NCI-H460 (cell line): ENCODE measurements at regions not wholly inside any gene's neighbourhood (a gene's known extent, or its start where the extent isn't known, plus 50 kb on each side); places are given as distances from the start of the nearest gene placed in this dataset.

ENCODE experiments used
- DNase-seq: peaks from one replicate; pipeline ENCODE4 v3.0.0-alpha.2; 2016; ENCODE audit warnings: low read depth; ENCODE audit errors: extremely low read depth

DNA sequence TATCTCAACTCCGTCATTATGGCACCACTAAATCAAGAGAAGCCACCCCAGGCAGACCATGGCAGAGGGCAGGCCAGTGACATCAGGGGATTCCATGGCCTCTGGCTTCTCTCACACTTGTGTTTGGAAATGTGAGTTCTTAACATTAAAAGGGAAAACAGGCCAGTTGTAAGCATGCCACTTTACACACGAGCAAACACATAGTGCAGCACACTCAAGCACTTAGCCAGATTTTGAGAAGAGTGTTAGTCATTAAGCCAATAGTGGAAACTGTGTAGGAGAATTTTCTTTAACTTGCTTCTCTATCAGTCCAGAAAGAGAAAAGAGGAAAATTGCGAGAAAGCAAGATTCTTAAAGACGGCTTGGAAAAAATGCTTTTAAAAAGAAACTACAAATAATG, 401.5 kb downstream of the TDRD3 start:
- DNase-seq = no peak

DNA sequence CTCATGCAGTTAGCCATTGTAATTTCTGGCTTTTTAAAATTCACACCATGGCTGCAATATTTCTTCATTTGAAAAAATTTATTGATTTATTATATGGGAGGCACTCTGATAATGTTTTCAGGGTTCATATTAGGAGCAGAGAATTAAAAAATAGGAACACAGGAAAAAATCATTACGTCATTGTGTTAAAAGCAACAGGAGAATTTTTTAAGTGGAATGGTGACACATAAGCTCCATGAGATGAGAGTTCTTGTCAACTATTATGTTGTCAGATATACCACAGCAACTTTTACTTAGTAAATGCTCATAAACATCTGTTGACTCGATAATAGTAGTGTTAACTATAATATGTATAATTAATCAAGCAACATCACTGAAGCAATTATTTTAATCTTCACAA, 400.1 kb downstream of the TDRD3 start:
- no peak for DNase-seq

DNA sequence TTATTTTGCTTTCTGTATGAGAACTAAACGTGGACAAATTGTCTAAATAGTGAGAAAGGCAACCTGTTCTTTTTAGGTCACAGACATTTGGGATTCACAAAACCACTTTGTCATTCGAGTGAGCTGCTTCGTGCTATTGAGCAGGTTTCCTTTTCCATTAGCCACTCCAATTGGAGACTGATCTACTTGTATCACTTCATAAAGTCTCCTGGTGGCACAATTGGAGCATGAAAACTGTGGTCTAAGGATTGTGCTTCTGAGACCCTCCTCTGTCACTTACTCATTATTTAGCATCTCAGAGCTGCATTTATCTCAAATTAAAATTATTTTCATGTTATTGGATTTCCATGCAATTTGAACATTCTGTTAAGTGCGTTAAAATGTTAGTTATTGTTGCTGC, 397.7 kb downstream of the TDRD3 start:
- no peak for DNase-seq

DNA sequence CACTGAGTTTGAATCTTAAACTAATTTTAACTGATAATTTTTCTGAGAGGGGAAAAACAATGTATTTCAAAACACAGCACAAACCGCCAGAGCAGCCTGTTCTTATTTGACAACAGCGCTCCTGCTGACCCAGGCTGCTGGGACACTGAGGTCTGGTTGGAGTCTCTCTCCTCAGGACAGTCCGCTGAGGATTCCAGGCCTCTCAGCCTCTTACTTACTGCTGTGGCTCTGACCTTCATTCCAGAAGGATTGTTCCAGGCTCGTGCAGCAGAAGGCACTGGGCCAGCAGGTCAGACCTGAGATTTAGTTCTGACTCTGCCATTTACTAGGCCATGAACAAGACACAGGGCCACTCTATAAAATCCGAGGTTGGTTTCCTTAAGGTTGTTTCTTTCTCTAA, 393.6 kb downstream of the TDRD3 start:
- no peak for DNase-seq

DNA sequence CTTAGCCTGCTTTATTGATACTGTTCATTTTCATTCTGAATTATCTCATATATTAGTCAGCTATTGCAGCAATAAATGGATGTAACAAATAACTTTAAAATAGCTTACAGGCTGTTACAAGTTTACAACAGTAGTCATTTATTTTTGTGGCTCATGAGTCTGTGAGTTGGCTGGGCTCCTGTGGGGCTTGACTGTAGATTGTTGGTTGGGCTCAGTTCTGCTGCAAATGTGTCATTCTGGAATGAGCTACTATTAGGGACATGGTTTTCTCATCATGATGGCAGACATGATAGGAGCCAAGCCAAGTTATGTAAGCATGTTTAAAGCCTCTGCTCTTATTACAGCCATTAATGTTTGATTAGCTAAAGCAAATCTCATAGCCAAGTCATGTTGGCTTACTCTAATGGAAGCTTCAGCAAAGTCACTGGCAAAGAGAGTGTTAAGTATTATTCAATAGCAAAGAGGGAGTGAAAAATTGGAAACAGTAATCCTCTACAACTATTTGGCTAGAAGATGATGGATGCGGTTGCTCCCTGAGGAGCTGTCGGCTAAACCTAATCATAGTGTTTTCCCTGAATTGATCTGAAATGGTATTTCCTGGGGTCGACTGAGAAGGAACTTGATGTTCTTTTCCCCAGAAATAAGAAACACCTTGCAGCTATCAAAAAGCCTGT, 391.3 kb downstream of the TDRD3 start:
- DNase-seq = no peak

DNA sequence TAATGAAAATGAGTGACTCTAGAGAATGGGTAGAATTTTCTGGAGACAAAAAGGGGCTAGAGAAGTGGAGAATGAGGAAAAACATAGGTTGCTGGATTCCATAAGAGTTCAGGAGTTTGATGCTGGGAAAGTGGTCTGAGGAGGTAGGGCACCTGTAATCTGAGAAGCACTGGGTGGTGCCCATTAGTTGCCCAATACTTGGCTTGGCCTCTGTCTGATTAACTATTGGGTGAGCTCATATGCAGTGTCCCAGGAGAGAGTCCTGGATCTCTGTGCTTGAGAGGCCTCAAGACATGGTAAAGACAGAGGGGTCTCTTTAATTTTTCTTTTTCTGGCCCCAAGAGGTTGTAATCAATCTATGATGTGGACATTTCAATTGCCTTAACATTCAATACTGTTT, 390.1 kb downstream of the TDRD3 start:
- no peak for DNase-seq

DNA sequence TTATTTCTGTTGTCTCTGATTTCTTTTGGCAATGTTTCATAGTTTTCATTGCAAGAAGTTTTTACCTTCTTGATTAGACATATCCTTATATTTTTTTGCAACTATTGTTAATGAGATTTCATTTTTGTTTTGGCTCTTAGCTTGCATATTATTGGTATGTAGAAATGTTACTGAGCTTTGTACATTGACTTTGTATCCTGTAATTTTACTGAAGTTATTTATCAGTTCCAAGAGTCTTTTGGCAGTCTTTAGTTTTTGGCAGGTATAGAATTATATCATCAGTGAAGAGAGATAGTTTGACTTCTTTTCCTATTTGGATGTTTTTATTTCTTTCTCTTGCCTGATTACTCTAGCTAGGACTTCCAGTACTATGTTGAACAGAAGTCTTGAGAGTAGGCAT, 375.7 kb downstream of the TDRD3 start:
- DNase-seq = no peak

DNA sequence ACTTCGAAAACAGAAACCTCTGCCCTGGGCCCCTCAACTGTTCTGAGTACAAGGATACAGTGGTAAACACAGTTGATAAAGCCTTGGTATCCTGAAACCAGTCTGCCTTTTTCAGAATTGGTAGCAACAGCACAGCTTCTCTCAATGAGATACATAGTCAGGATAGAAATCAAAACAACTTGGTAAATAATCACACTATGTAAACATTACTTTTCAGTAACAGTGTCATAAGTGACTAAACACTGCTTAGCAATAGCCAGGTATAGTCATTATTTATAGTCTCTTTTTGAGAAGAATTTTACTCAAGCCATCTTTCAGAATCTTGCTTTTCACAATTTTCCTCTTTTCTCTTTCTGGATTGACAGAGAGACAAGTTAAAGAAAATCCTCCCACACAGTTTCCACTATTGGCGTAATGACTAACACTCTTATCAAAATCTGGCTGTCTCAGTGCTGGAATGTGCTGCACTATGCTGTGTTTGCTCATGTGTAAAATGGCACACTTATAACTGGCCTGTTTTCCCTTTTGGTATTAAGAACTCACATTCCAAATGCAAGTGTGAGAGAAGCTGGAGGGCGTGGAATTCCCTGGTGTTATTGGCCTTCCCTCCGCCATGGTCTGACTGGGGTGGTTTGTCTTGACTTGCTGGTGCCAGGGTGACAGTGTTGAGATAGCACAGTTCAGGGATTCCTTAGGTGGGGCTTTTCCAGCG, 368.8 kb downstream of the TDRD3 start:
- peak; percentile 54 for DNase-seq

DNA sequence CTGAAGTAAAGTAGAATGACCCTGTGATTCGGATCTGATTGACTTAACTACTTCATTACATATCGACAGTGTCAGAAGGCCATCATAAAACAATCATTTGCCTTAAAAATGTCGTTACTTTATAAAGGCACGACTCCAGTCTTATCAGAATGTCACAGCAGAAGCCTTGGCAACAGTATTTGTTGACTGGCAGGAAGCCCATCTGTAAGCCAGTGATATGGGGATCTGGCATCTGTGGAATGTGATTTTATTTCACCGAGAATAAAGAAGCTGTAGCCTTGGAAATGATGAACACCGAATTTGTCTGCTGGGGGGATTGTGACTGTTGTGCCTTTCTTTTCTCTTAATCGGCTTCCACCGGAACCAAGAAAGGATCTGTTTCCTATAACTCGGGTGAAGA, 362.5 kb downstream of the TDRD3 start:
- peak; percentile 13 for DNase-seq

DNA sequence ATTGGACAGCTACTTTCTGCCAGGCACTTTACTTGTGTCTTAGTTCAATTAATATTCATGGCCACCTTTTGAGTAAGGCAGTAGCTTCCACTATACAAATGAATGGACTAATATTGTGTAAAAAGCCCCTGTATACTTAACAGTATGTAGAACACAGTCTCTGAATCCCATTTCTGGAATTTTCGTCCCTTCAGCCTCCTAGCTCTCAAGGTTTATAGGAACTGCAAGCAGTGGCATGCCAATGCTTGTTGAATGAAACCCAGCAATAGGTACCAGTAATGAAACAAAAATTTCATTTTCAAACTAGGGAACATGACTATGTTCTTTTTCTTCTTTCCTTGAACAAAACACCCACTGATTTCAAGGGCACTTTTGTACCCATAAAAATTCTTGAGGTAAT, 361.6 kb downstream of the TDRD3 start:
- DNase-seq = no peak

DNA sequence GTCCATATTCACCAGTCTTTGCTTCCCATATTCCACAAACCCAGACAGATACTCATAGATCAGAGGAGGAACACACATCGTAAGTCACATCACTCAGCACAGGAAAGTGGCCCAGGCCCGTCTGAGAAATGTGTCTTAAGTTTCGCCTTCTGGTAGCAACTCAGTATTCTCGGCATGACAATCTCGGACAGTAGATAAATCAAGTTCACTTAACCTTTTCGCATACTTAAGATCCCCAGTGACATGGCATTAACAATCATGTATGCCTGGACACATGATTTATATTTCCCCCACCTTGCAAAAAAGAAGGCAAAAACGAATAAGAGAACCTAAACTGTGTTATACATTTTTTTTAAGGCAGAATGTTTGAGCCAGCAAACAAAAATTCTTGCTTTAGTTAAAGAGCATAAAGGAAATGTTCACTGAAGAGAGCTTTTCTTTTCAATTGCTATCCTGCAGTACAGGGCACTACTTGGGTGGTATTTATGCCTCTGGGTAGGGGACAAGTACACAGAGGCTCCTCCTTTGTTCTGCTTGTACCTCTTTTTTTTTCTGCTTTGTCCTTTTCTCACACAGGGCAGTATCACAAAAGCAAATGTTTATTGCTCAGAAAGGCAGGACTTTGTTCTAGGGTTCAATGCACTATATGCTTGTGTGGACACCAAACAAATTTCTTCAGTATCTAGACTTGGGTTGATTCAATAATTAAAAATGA, 360.6 kb downstream of the TDRD3 start:
- DNase-seq = no peak

DNA sequence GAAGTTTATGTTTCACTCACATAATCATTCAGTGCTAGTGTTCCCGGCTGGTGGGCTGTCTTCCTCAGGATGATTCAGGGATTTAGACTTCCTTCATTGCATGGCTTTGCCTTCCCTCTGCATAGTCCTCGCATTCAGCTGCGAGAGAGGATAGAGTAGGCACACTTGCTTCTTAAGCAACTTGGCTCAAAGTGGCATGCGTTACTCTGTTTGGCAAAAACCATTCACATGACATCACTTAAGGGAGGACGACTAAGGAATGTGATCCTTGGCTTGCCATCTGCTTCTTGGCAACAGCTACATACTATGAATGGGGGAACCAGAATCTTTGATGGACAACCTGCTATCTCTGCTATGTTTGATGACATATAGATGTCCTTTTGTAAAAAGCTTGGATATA, 359.3 kb downstream of the TDRD3 start:
- DNase-seq = no peak

DNA sequence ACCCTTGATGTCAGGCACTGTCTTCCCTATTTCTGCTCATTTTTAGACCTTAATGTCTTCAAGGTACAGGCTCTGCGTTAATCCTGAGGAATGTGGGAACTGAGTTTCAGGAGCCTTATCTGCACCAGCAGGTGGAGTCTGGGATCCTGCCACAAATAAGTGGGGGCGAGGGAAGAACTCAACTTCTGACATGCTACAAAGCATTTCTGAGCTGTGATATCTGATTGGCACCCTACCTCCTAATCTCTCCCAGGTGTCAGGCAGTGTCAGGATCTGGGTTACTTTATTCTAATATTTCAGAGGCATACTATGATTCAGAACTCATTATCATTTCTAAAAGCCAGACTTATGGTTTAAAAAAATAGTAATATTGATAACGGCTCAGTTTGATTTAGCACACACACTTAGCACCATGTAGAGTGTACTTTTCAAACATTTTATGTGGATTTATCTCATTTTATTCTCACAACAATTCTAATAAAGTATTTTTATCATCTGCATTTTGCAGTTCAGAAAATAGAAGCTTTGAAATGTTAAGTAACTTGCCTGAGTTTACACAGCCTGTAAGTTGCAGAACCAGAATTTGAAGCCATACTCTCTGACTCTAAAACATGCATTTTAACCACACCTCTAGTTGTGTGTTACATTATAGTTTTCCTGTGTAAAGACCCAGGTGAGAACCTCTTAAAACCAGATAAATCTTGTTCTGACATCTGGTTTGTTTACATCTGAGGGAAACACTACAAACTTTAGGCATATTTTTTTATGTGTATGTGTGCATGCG, 358.6 kb downstream of the TDRD3 start:
- no peak for DNase-seq

DNA sequence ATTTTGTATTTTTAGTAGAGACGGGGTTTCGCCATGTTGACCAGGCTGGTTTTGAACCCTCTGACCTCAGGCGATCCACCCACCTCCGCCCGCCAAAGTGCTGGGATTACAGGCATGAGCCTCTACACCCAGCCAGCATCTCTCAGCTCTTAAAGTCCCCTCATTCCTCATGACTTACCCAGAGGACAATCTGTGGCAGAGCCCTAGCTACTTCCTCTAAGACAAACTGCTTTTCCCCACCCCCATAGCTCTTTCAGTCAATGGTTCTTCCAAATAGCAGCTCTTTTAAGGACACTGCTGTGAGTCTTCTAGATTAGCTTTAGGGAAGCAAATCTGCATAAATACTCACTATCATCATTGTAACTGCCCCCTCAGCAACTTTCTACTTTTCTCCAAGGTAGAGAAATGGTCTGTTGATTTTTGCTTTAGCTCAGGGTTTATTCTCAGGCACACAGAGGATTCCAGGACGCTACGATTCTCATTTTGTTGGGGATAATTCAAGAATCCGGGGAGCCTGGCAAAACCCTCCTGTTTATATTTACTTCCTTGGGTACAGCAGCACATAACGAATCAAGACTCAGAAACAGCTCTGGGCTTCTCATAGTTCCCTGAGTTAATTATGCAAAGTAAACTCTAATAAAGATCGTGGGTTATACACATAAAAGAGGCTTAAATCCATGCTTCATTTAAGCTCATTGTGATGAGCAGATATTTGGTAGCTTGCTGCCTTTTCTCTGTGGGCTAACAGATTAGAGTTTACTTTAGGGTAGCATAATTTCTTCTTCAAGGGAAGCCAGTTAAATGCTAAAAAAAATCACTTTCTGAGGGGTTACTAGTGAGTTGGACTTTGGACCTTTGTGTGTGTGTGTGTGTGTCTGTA, 357.4 kb downstream of the TDRD3 start:
- DNase-seq = no peak

DNA sequence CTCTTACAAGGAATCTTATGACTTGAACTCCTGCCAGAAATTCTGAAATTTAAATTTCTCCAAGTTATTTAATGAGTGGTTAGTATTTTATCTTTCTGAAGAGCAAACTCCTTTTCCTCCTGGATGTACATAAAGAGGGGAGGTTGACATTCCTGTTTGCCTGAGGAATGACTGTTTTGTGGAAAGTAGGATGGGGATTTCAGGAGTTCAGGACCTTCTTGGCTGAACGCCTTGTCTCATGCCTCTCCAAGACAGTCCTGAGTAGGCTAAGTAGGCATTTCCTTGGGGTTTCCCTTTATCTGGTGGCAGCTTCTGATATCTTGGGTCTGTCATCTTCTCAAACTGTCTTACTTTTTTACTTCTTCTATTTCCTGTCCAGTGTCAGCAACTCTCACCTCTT, 356.6 kb downstream of the TDRD3 start:
- no peak for DNase-seq

DNA sequence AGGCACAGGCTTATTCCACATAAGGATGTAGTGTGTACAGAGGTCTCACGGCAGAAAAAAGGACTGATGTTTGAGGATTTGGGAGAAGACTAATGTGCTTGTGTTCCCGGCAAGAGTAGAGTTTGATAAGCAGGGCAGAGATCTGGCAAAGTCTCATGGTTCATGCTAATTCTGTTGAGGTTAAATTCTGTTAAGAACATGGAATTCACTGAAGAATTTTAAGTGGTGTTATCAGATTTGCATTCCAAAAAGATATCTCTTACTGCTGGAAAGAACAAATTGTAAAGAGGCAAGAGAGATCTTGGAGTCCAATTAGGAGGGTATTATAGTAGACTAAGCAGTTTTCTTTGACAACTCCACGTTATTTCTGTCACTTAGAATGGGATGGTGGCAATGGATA, 348.3 kb downstream of the TDRD3 start:
- no peak for DNase-seq

DNA sequence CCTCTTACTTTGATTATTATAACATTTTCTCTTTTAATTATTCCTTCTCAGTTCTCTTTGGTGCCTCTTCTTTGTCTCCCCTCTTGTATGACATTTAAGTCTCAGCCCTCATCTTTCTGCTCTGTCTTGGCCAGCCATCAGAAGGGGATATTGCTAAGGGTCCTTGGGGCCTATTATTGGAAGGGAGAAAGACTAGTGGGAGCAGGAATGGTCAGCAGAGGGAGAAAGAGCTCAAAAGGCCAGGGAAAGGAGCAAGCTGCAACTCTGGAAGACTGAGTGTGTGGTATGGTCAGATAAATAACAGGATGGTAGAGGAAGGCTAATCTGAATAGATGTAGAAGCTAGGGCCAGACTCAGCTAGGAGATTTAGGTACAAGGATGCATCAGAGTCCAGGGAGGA, 336.9 kb downstream of the TDRD3 start:
- no peak for DNase-seq

DNA sequence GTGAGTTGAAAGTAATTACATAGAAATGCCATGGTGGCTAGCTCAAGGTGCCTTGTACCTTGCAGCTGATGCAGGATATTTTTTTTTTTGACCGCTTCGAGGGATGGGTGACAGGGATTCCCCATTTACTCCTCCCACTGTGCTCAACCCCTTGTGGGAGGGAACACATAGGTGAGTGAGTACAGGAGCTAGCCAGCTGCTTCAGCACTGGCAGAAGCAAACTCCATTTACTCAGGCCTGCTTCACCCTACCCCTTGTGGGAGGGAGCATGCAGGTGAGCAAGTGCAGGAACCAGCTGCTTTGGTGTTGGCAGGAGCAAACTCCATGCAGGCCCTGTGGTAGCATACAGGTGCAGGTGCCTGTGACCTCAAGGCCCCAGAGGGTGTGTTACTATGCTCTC, 330.1 kb downstream of the TDRD3 start:
- DNase-seq = no peak

DNA sequence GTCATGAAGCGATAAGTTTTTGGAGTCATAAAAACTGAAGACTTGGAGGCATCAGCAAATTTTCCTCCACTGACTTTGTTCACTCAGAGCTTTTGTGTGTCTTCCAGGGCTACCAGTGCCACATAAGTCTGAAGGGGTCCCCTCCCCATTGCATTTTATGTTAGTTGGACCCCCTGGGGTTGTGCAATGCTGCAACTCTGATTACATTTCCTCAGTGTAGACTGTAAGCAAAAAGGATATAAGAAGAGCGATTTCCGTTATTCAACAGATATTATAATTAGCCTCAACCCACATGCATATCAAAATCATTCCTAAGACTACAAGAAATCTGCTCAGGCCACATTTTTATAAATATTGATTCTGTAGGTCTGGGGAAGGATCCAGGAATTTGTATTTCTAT, 324.0 kb downstream of the TDRD3 start:
- DNase-seq = no peak

DNA sequence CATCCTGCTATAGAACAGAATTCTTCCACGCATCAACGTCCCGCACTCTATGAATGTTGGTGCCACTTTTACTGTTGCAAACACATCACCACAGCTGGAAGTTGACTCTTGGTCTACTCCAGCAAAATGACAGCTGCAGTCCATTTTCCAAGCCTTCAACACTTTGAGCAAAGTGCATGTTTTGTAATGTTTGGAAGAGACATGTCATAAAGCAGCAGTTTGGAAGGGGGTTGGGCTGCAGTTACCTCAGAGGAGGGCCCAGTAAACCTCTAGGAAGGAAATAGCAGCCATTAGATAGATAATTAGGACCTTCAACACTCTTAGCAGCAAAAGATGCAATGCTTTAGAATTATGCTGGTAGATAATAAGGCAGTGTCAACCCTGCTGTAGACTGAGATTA, 323.6 kb downstream of the TDRD3 start:
- no peak for DNase-seq
